GM12878 (cell line): ENCODE measurements at regions not wholly inside any gene's neighbourhood (a gene's known extent, or its start where the extent isn't known, plus 50 kb on each side); places are given as distances from the start of the nearest gene placed in this dataset.

Experiments used
- ATAC-seq: fragments of 200-7000 bp; cut with Tn5 transposase; 3 replicates; pipeline ENCODE4 v1.9.1; 2020; ENCODE audit warnings: mild to moderate bottlenecking, moderate library complexity
- BruUV-seq: library from RNA; stranded (reverse); fragments of 400-500 nt; replicated peaks from 2 replicates; lab custom pipeline; 2021; lab: Mats Ljungman, UMichigan
- CTCF ChIA-PET: fragments of 300-600 bp; sonication (Branson Sonifier 250); formaldehyde crosslinking; extraction: SDS; loops from one replicate; lab custom pipeline; 2021; ENCODE audit warnings: inconsistent platforms; lab: Yijun Ruan, JAX
- POLR2A ChIA-PET: fragments of 350-600 bp; formaldehyde crosslinking; extraction: SDS; loops from one replicate; lab custom pipeline; 2021; ENCODE audit warnings: inconsistent platforms; lab: Charles Lee
- RAD21 ChIA-PET: fragments of 300-600 bp; sonication (Branson Sonifier 250); formaldehyde crosslinking; loops from one replicate; lab custom pipeline; 2023; ENCODE audit warnings: antibody characterized with exemption; ENCODE audit not compliant: unreplicated experiment; lab: Charles Lee
- SMC1A ChIA-PET: fragments of 300-600 bp; sonication (Branson Sonifier 250); formaldehyde crosslinking; loops from one replicate; lab custom pipeline; 2023; ENCODE audit not compliant: unreplicated experiment, uncharacterized antibody; lab: Charles Lee
- DNase-seq: peaks from one replicate; pipeline ENCODE4 v3.0.0-alpha.2; 2011; ENCODE audit warnings: low read depth, low spot score
- FAIRE-seq: peaks from 3 replicates; lab custom pipeline; 2011; peaks lifted over from hg19 to GRCh38; lab: Jason Lieb, UNC
- H2AFZ ChIP-seq: 2 replicates; pipeline ENCODE4 v1.6.0; 2011; ENCODE audit warnings: low read depth, low read length, control low read depth; ENCODE audit not compliant: control insufficient read depth
- H3K27ac ChIP-seq: 2 replicates; pipeline ENCODE4 v1.5.1; 2011; ENCODE audit warnings: control low read depth; ENCODE audit not compliant: control insufficient read depth, insufficient read depth
- H3K27me3 ChIP-seq, 2 experiments: replicated peaks in 1 of 2; 2 replicates each; pipeline versions ENCODE4 v1.6.0 to v1.6.1; 2011; ENCODE audit warnings: low read length in 1 of 2; ENCODE audit not compliant: control insufficient read depth in 2 of 2, insufficient read depth in 2 of 2
- H3K36me3 ChIP-seq, 2 experiments: 2 replicates each; pipeline ENCODE4 v1.5.1; 2011; ENCODE audit warnings: low read length in 1 of 2; ENCODE audit not compliant: control insufficient read depth in 2 of 2, insufficient read depth in 2 of 2
- H3K4me1 ChIP-seq: 2 replicates; pipeline ENCODE4 v1.6.1; 2011; ENCODE audit warnings: mild to moderate bottlenecking, low read length, moderate library complexity, mixed read lengths; ENCODE audit not compliant: control insufficient read depth, insufficient read depth
- H3K4me2 ChIP-seq: 2 replicates; pipeline ENCODE4 v1.6.0; 2011; ENCODE audit warnings: control low read depth; ENCODE audit not compliant: control insufficient read depth, insufficient read depth
- H3K4me3 ChIP-seq: fragments of 200-600 bp; sonication (generic); 2 replicates; pipeline ENCODE4 v1.5.1; 2016
- H3K79me2 ChIP-seq: 2 replicates; pipeline ENCODE4 v1.6.0; 2011; ENCODE audit warnings: low read length; ENCODE audit not compliant: control insufficient read depth, insufficient read depth
- H3K9ac ChIP-seq: 2 replicates; pipeline ENCODE4 v1.8.0; 2011; ENCODE audit warnings: low read length, control low read depth, mixed read lengths; ENCODE audit not compliant: control insufficient read depth, insufficient read depth
- H3K9me3 ChIP-seq: replicated peaks from 3 replicates; pipeline ENCODE4 v1.5.1; 2011; ENCODE audit warnings: mild to moderate bottlenecking, low read length; ENCODE audit not compliant: control insufficient read depth, insufficient read depth
- H4K20me1 ChIP-seq: 2 replicates; pipeline ENCODE4 v1.6.0; 2011; ENCODE audit not compliant: control insufficient read depth, insufficient read depth
- EZH2 ChIP-seq: IDR thresholded peaks from 2 replicates; pipeline ENCODE4 v1.6.1; 2012; ENCODE audit warnings: low read depth, mild to moderate bottlenecking, control low read depth, inconsistent platforms, low read length, borderline replicate concordance; ENCODE audit not compliant: control insufficient read depth
- KLF5 ChIP-seq: fragments of 450-650 bp; IDR thresholded peaks from 2 replicates; pipeline ENCODE4 v1.6.1; 2014; ENCODE audit warnings: mild to moderate bottlenecking; ENCODE audit not compliant: partially characterized antibody
- PML ChIP-seq: IDR thresholded peaks from 2 replicates; pipeline ENCODE4 v1.6.1; 2012; ENCODE audit warnings: low read length, inconsistent platforms
- RB1 ChIP-seq: fragments of 450-650 bp; formaldehyde crosslinking; IDR thresholded peaks from 2 replicates; pipeline ENCODE4 v1.6.1; 2017; ENCODE audit warnings: mild to moderate bottlenecking, borderline replicate concordance
- RBBP5 ChIP-seq: fragments of 200-600 bp; sonication (generic); conservative IDR thresholded peaks from 2 replicates; pipeline ENCODE4 v1.6.1; 2016
- SMAD5 ChIP-seq: IDR thresholded peaks from 2 replicates; pipeline ENCODE4 v1.6.1; 2016; ENCODE audit warnings: antibody characterized with exemption, low read depth
- SPI1 ChIP-seq: IDR thresholded peaks from 2 replicates; pipeline ENCODE4 v1.6.1; 2011; ENCODE audit warnings: low read depth, mild to moderate bottlenecking, low read length, moderate library complexity, borderline replicate concordance; ENCODE audit not compliant: insufficient read depth
- SRF ChIP-seq, 2 experiments: IDR thresholded peaks; 2 replicates each; pipeline ENCODE4 v1.6.1; 2011; ENCODE audit warnings: low read depth in 2 of 2, low read length in 2 of 2, mild to moderate bottlenecking in 1 of 2, moderate library complexity in 1 of 2
- WRNIP1 ChIP-seq: IDR thresholded peaks from 2 replicates; pipeline ENCODE4 v1.6.1; 2011; ENCODE audit warnings: low read depth, low read length, improper control_type of control experiment, borderline replicate concordance
- ZSCAN29 ChIP-seq: fragments of 450-650 bp; IDR thresholded peaks from 2 replicates; pipeline ENCODE4 v1.6.1; 2017; ENCODE audit warnings: mild to moderate bottlenecking, moderate library complexity
- WGBS: methylation state at CpG from one replicate; pipeline ENCODE4 v1.1.6; 2016; ENCODE audit warnings: low lambda C conversion rate; ENCODE audit not compliant: insufficient replicate concordance, insufficient coverage; ENCODE audit errors: missing lambda C conversion rate; 5-methylcytosine and 5-hydroxymethylcytosine counted together
- in situ Hi-C: fragments of 300-500 bp; cut with MboI; formaldehyde crosslinking; loops from 9 replicates; pipeline ENCODE4 v1.14.3; 2018; ENCODE audit warnings: mixed read lengths
- intact Hi-C: fragments of 100-400 bp; cut with micrococcal nuclease; formaldehyde crosslinking; loops from one replicate; pipeline ENCODE4 v1.14.2; 2022; ENCODE audit not compliant: unreplicated experiment
- TF ChIP-seq, protein P1 (sequence below): IDR thresholded peaks from 2 replicates; pipeline ENCODE4 v1.6.1; 2012; ENCODE audit warnings: low read depth, low read length, improper control_type of control experiment

GRCh38 chr9:8014997-8015682, 215.6 kb upstream of the DMAC1 start:
- H4K20me1 ChIP-seq = no peaks in the 10 kb centered on the region
- H3K4me1 ChIP-seq = no peaks in the 10 kb centered on the region
- RAD21 ChIA-PET = no interaction called here
- no TSS peak for BruUV-seq
- POLR2A ChIA-PET = no interaction called here
- no peak for TF ChIP-seq SPI1
- no peak for TF ChIP-seq RB1
- no peak for TF ChIP-seq EZH2
- TF ChIP-seq, protein P1, sequence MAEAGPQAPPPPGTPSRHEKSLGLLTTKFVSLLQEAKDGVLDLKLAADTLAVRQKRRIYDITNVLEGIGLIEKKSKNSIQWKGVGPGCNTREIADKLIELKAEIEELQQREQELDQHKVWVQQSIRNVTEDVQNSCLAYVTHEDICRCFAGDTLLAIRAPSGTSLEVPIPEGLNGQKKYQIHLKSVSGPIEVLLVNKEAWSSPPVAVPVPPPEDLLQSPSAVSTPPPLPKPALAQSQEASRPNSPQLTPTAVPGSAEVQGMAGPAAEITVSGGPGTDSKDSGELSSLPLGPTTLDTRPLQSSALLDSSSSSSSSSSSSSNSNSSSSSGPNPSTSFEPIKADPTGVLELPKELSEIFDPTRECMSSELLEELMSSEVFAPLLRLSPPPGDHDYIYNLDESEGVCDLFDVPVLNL = no peak
- TF ChIP-seq KLF5 = no peak
- TF ChIP-seq RBBP5 = no peak
- TF ChIP-seq SRF (IDR thresholded peaks at IDR 0.05; ENCODE audit: low read depth in 2 of 2, low read length in 2 of 2) = no peak
- no peak for TF ChIP-seq WRNIP1
- TF ChIP-seq PML = no peak
- TF ChIP-seq SMAD5 = no peak
- no peak for TF ChIP-seq ZSCAN29
- H2AFZ ChIP-seq = no peak overlapping the region
- no peak overlapping the region for H3K4me3 ChIP-seq
- no peaks in the 10 kb centered on the region for H3K79me2 ChIP-seq
- H3K4me2 ChIP-seq = no peak overlapping the region
- CTCF ChIA-PET = no interaction called here
- H3K9me3 ChIP-seq = no peaks in the 10 kb centered on the region
- in situ Hi-C loops = no loop called here
- WGBS = 43% methylated on average over 2 of the region's 2 CpGs
- H3K36me3 ChIP-seq = no peaks in the 10 kb centered on the region
- FAIRE-seq (no peak), DNase-seq (no peak), ATAC-seq (no peak)
- intact Hi-C loops = no loop called here
- SMC1A ChIA-PET = interaction anchor here (1.6 kb wide), 1 partner anchor 17 kb away, joined by 3 read pairs; no protein-coding TSS in a partner anchor
- H3K27me3 ChIP-seq = no peaks in the 10 kb centered on the region
- H3K27ac ChIP-seq = no peak overlapping the region
- no peak overlapping the region for H3K9ac ChIP-seq
